SK-N-MC (cell line): ENCODE measurements at regions not wholly inside any gene's neighbourhood (a gene's known extent, or its start where the extent isn't known, plus 50 kb on each side); places are given as distances from the start of the nearest gene placed in this dataset.

ENCODE experiments used
- EZH2 ChIP-seq: fragments of 200-600 bp; sonication (generic); IDR thresholded peaks from one replicate; pipeline ENCODE4 v1.6.1; 2017; ENCODE audit warnings: antibody characterized with exemption
- POLR2AphosphoS5 ChIP-seq: IDR thresholded peaks from 2 replicates; pipeline ENCODE4 v1.6.1; 2012; ENCODE audit warnings: mild to moderate bottlenecking, low read depth, low read length, borderline replicate concordance

DNA sequence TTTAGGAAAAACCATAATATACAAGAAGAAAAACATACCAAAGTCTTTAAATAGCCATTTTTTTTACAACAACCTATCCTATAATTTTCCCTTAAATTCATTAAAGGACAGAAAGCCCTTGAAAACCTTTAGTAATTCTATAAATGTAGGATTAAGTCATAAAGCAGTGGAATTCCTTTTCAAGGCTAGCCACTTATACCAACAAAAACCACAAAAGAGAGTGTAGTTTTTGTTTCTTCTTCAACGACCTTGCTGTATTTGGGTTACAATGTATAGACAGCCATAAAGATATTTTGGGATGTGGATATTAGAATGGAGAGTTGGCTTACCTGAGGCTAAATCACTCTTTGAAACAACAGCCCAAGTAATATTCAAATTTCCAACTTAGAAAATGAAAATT is 296.6 kb upstream of the CDIN1 start:
- no peak for TF ChIP-seq EZH2
- TF ChIP-seq POLR2AphosphoS5: no peak
